Kidney capillary endothelial cell (primary cell): ENCODE measurements at regions not wholly inside any gene's neighbourhood (a gene's known extent, or its start where the extent isn't known, plus 50 kb on each side); places are given as distances from the start of the nearest gene placed in this dataset.

ENCODE experiments used
- DNase-seq: peaks from one replicate; pipeline ENCODE4 v3.0.0-alpha.2; 2018; ENCODE audit warnings: low spot score

DNA sequence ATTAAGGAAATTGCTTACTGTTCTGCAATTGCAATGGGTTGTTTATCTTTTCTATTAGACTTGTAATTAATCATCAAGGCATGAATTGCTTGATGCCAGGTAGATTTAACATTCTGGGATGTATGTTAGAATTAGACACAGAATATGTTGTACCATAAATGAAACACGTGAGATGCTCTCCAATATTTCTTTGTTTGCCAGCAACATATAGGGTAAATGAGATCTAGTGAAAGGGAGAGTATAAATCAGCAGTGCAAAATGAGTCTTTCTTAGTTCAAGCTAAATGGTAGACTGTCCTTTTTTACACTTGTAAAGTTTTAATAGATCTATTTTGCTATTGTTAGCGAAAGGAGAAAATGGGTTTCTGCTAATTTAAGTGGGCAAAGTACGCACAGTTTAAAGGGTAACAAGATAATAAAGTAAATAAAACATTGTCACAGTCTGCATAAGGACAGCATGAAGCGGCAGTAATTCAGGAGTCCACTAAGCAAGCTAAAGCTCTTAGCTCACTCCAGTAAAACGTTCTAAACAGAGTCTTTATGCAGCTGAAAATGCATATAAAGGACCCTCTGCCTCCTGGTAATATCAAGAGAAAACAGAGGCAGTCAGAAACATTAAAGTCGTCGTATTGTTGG, 1137.1 kb downstream of the OLFM4 start:
- DNase-seq: no peak

- no peak for DNase-seq
Measured at GRCh38 chr13:54173996-54174395, 1145.4 kb downstream of the OLFM4 start.

DNA sequence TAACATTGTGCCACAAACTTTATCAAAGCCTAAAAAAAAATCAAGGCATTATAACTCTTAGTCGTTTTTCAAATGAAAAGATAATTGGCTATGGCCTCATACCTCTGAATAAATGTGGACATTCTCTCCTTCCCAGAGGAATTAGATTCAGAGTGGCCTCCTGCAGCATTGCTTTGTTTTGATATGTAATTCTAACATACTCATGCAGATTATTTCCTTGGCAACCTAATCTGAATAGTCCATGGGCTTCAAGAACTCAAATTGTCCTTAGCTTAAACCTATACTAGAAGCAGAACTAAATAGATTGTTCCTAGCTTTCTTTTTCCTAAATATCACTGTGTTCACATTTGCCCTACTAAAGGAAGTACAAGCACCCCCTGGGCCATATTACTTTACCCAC, 1146.9 kb downstream of the OLFM4 start:
- no peak for DNase-seq

DNA sequence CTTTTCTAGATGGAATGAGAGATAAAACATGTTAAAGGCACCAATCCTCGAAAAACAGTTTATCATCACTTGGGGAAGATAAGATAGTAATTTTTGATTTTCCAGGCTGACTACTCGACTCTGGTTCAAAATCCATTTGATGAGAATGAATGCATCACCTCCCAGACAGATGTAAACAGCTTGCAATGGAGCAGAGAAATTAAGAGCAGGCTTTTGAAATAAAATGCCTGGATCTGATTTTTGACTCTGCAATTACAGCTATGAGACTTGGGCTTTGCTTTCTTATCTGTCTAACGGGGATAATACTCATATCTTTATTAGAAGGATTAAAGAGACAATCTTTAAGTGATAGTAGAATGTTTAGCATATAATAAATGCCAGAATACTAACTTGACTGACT, 1148.9 kb downstream of the OLFM4 start:
- DNase-seq: no peak

GRCh38 chr13:54183166-54183565, 1154.6 kb downstream of the OLFM4 start:
- DNase-seq: no peak

DNA sequence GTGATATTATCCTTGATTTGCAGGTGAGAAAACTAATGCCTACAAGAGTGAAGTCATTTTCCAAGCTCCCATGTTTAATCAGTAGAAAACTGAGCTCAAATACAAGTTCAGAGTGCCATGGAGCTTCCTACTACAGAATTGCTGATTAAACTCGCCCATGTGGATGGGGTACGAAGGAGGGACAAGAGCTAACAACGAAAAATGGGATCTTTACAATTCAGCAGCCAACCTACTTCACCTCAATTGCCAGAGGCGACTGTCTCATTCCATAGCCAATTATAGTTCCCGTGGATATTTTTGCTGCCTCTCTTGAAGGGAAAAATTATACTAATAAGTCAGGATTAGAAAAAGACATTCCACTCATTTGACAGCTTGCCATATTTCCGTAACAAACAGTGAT, 1155.1 kb downstream of the OLFM4 start:
- no peak for DNase-seq

DNA sequence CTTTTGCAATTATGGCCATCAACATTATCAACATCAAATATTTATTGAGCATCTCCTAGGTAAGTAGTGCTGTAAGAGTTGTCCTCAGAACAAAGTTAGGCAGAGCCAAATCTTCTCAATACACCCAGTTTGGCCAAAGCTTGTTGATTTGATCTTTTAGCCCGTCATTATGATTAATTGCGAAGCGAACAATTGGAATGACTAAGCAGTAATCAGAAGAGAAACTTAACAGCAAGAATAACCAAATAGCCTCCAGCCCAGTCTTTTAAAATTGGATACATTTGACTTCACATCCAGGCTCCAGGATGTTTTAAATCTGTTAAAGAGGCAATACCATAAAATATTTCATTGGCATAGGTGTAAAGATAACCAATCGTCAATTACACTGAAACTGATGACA, 1156.0 kb downstream of the OLFM4 start:
- DNase-seq: no peak

DNA sequence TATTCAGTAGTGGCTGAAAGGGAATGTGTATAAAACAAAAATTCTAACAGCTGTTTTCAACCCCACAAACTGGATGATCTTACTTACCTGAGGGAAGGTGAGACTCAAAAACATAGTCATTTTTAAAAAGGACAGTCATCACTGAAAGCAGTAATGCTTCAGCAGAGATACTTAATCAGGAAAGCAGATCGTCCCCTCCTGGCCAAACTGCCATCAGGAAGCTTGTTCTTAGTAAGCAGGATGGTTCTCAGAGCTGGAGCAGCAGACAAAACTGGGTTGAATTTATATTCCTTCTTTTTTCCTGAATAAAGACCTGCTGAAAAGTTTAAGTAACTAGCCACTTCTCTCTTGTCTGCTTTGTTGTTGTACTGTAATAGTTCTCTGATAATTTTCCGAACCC, 1156.5 kb downstream of the OLFM4 start:
- no peak for DNase-seq

DNA sequence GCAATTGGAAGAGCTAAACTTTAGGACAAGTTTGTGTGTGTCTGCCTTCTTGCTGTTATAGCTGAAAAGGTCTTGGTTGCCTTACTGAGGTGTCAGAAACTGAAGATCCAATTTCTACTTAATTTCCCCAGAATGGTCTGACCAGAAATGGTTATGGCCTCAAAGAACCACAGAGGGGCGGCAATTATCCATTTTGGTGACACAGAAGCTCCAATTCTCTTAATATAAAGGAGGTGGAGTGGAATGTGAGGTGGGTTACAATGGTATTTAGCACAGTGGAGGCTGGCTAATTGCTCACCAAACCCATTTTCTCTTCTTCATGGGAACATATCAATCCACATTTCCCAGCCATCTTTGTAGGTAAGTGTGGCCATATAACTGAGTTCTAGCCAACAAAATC, 1157.2 kb downstream of the OLFM4 start:
- DNase-seq: no peak

DNA sequence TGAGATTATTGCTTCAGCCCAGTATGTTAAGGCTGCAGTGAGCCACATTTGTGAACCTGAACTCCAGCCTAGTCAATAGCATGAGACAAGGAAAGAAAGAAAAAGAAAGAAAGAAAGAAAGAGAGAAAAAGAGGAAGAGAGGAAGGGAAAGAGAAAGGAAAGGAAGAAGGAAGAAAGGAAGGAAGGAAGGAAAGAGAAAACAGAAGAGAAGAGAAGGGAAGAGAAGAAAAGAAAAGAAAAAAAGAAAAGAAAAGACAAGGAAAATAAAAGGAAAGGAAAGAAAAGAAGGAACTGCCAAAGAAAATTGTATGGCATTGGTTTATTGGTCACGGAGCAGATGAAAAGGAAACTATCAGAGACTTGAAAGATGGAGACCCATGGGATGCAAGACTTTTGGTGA, 1158.8 kb downstream of the OLFM4 start:
- DNase-seq: no peak

GRCh38 chr13:54194233-54195024, 1165.8 kb downstream of the OLFM4 start:
- DNase-seq: no peak

GRCh38 chr13:54196684-54197083, 1168.1 kb downstream of the OLFM4 start:
- no peak for DNase-seq

GRCh38 chr13:54198911-54199310, 1170.3 kb downstream of the OLFM4 start:
- DNase-seq: no peak

DNA sequence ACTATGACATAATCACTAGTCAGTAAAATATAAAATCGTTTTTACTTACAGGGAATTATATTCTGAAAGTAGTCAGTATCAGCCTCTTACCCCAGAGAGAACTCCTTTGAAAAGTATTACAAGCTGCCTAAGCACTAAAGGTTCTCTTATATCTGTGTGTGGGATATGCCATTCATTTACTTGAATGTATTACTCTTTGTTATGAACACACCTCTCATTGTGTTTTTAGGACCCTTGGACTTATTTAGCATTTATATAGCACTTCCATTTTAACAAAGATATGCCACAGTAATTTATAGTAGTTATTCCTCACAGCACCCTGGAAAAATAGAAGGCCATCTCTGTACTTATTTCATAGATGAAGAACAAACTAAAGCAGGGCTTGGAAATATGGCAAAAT, 1178.0 kb downstream of the OLFM4 start:
- no peak for DNase-seq

DNA sequence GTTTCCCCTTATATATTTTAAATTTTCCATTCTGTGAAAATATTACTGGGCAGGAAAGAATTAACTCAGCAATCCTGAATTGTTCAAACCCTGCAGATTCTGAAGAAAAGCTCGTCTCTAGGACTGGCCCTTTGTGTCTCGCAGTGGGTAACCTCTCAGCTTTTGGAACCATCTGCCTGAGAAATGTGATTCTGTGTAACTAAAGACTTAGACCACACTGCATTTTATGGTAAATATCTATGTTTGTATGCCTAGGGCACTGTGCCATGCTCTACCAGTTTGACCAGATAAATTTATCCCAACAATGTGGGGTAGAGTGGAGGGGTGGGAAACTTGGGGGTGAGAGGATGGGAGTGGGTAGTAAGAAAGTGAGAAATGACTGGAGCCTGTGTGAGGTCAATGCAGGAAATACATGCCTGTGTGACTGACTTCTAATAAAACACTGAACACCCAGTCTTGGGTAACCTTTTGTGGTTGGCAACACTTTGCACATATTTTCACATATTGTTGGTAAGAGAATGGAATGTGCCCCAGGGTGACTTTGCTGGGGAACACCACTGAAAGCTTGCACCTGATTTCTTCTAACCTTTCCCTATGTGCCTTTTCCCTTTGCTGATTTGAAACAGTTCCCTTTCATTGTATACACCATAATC, 1181.9 kb downstream of the OLFM4 start:
- no peak for DNase-seq

- no peak for DNase-seq
Measured at GRCh38 chr13:54216221-54216620, 1187.6 kb downstream of the OLFM4 start.

GRCh38 chr13:54226876-54227275, 1198.3 kb downstream of the OLFM4 start:
- no peak for DNase-seq

DNA sequence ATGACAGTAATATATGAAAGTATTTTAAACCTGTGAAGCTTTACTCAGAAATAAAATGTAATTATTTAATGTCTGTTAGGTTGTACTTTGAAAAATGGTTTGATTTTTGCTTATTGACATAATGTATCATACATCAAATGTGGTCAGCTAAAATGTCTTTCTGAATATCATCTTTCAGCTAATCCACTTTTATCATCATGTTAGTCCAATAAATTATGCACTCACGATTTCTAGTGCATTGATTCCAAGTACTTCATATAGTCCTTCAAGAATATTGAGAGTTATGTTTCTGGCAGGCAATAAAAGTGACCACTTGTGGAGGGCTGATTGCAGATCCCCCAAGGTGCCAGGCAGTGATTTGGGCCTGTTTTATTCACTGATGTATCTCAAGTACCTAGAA, 1204.1 kb downstream of the OLFM4 start:
- DNase-seq: no peak

GRCh38 chr13:54234607-54235006, 1206.0 kb downstream of the OLFM4 start:
- DNase-seq: no peak

DNA sequence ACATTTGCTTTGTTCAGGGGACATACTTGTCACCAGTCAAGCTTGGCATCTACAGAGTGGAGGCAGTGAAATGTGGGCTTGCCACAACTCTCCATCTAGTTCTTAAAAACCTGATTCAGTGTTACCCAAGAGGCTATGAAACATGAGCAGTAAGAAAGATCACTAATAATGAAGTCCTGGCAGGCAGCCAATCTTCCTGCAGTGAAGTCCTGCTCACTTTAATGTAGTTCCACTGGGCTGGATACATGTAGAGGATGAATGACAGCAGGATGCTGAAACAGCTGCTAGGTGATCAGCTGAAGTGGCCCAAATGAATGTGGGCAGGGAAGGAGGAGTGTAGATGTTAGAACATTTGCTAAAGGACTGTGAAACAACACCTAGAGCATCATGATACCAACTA, 1213.1 kb downstream of the OLFM4 start:
- no peak for DNase-seq

- DNase-seq: no peak
Measured at GRCh38 chr13:54248306-54248705, 1219.7 kb downstream of the OLFM4 start.

DNA sequence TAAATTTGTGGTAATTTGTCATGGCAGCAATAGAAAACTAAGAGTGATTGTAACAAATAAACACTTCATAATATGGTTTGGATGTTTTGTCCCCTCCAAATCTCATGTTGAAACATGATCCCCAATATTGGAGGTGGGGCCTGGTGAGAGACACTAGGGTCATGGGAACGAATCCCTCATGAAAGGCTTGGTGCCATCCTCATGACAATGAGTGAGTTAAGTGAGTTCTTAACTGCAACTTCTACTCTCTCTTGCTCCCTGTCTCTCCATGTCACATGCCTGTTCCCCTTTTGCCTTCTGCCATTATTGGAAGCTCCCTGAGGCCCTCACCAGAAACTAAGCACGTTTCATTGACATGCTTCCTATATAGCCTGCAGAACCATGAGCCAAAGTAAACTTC, 1233.2 kb downstream of the OLFM4 start:
- no peak for DNase-seq

DNA sequence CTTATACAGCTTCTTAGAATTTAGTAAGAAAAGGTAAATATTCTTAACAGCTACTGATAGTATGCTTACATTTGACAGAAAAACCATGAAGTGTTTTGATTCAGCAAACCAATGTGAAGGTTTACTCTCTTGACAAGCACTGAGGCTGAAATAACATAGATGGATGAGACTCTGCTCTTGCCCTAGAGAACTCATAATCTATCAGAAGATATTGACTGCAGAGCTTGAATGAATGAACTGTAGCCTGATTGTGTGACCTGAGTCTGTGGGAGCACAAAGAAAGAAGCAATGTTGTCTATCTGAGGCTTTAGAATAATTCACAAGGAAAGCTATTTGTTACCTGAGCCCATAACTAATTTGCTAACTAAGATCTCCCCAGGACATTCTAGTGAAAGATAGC, 1235.3 kb downstream of the OLFM4 start:
- DNase-seq: no peak
